ENCODE measurements at regions not wholly inside any gene's neighbourhood (a gene's known extent, or its start where the extent isn't known, plus 50 kb on each side); places are given as distances from the start of the nearest gene placed in this dataset.

DNA sequence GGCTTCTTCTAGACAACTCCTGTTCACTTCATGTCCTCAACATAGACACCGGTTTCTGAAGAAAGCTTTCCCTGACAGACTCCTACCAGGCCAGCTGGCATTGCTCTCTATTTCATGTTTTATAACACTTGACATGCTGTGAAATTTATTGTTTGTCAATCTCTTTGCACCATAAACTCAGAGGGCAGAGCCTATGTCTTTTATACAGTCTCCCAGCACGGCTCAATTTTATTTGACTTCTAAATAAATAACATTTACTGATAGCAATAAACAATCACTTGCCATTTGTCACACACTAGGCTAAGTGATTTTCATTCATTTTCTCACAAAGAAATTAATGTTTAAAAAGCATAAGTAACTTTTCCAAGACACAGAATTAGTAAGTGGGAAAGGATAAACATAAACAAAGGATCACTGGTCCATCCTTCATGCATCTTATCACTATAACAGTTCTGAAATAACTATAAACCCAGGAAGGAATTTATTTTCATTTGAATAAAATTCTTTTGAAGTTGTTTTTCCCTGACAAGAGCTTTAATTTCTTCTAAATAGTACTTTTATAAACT lies 577.6 kb downstream of the TECRL start:
- H3K36me3 Mint-ChIP-seq (ENCODE audit: insufficient read depth in 1 of 3, low read depth in 3 of 3): no peaks in the 10 kb centered on the region
- H3K4me1 Mint-ChIP-seq: peaks cover 4 to 10% of the 10 kb centered on the region in 2 experiments; a peak in 3 of 4 replicates
- no peak for DNase-seq
- Histone ChIP-seq H3K4ac (ENCODE audit: low read depth, low read length) (no peak overlapping the region), H3K23me2 (ENCODE audit: insufficient read length, low read depth, low read length, poor library complexity, severe bottlenecking) (no peaks in the 10 kb centered on the region), H3T11ph (ENCODE audit: low read length) (no peak overlapping the region), H3K79me1 (ENCODE audit: insufficient read depth, low read depth, low read length, poor library complexity, severe bottlenecking) (no peaks in the 10 kb centered on the region), H4K5ac (ENCODE audit: insufficient read length, low read depth, low read length) (no peak overlapping the region), H3K9me3 (ENCODE audit: control insufficient read depth, low read depth, low read length) (no peaks in the 10 kb centered on the region), H4K20me1 (ENCODE audit: control insufficient read depth, insufficient read depth, insufficient read length) (no peaks in the 10 kb centered on the region), H3K18ac (ENCODE audit: insufficient read length, low read depth, low read length) (no peak overlapping the region), H2BK120ac (ENCODE audit: low read depth, low read length, poor library complexity, severe bottlenecking) (no peak overlapping the region), H3K27ac (ENCODE audit: insufficient read length, low read depth, low read length) (no peak overlapping the region), H3K23ac (ENCODE audit: insufficient read length, low read depth, low read length) (no peak overlapping the region), H2BK20ac (ENCODE audit: low read depth, low read length, poor library complexity, severe bottlenecking) (no peak overlapping the region), H3K79me2 (ENCODE audit: insufficient read depth, low read length) (no peaks in the 10 kb centered on the region), H2BK15ac (ENCODE audit: low read depth, low read length) (no peak overlapping the region), H3K4me1 (ENCODE audit: insufficient read depth, low read length) (no peaks in the 10 kb centered on the region), H3K14ac (ENCODE audit: insufficient read depth, low read length) (no peak overlapping the region), H4K91ac (ENCODE audit: insufficient read length, low read depth, low read length) (no peak overlapping the region), H2AFZ (ENCODE audit: low read length) (no peak overlapping the region), H3K56ac (ENCODE audit: insufficient read length, low read depth, low read length) (no peak overlapping the region), H2AK5ac (ENCODE audit: insufficient read length, low read length) (no peak overlapping the region), H3K4me2 (ENCODE audit: insufficient read depth, insufficient read length, low read length) (no peak overlapping the region), H3K9ac (ENCODE audit: extremely low read depth, insufficient read length, low read length) (no peak overlapping the region), H2BK12ac (ENCODE audit: insufficient read length, low read depth, low read length) (no peak overlapping the region), H2BK5ac (ENCODE audit: insufficient read length, low read length) (no peak overlapping the region), H3K27me3 (ENCODE audit: insufficient read depth, low read length) (no peaks in the 10 kb centered on the region), H4K8ac (replicated peaks; ENCODE audit: insufficient read length, low read depth, low read length) (no peak overlapping the region)
- H3K27ac Mint-ChIP-seq: no peak overlapping the region
- no CpG with 5 or more reads among the region's 2 CpGs for WGBS (ENCODE audit: extremely low coverage, insufficient read length, low lambda C conversion rate)
- no peaks in the 10 kb centered on the region for H3K27me3 Mint-ChIP-seq (ENCODE audit: low read depth)
- H3K9me3 Mint-ChIP-seq: no peaks in the 10 kb centered on the region; a peak in 1 of 5 replicates
- H3K4me3 Mint-ChIP-seq: no peak overlapping the region
- TF ChIP-seq, protein P1, sequence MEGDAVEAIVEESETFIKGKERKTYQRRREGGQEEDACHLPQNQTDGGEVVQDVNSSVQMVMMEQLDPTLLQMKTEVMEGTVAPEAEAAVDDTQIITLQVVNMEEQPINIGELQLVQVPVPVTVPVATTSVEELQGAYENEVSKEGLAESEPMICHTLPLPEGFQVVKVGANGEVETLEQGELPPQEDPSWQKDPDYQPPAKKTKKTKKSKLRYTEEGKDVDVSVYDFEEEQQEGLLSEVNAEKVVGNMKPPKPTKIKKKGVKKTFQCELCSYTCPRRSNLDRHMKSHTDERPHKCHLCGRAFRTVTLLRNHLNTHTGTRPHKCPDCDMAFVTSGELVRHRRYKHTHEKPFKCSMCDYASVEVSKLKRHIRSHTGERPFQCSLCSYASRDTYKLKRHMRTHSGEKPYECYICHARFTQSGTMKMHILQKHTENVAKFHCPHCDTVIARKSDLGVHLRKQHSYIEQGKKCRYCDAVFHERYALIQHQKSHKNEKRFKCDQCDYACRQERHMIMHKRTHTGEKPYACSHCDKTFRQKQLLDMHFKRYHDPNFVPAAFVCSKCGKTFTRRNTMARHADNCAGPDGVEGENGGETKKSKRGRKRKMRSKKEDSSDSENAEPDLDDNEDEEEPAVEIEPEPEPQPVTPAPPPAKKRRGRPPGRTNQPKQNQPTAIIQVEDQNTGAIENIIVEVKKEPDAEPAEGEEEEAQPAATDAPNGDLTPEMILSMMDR (conservative IDR thresholded peaks at IDR 0.05): no peak

Measured in H9 (cell line).